GM23338 (cell line): ENCODE measurements at regions not wholly inside any gene's neighbourhood (a gene's known extent, or its start where the extent isn't known, plus 50 kb on each side); places are given as distances from the start of the nearest gene placed in this dataset.
A peak's percentile ranks its signal among the peaks of the same experiment; 100 is the strongest.

ENCODE experiments used
- ATAC-seq: fragments of 200-7000 bp; cut with Tn5 transposase; 3 replicates; pipeline ENCODE4 v1.9.1; 2020
- DNase-seq: peaks from one replicate; pipeline ENCODE4 v3.0.0-alpha.2; 2015; ENCODE audit warnings: low spot score
- H2AFZ ChIP-seq: fragments of 200-600 bp; sonication (generic); 2 replicates; pipeline ENCODE4 v1.8.0; 2016; ENCODE audit warnings: antibody characterized with exemption, mild to moderate bottlenecking, moderate library complexity
- H3F3A ChIP-seq: fragments of 200-600 bp; sonication (generic); replicated peaks from 2 replicates; pipeline ENCODE4 v1.8.0; 2017; ENCODE audit warnings: antibody characterized with exemption, mixed run types, low read depth
- H3K27ac ChIP-seq: fragments of 200-600 bp; sonication (generic); 2 replicates; pipeline ENCODE4 v1.6.1; 2016; ENCODE audit warnings: low read depth
- H3K27me3 ChIP-seq: fragments of 200-600 bp; sonication (generic); 2 replicates; pipeline ENCODE4 v1.8.0; 2016; ENCODE audit warnings: mild to moderate bottlenecking, mixed run types, moderate library complexity; ENCODE audit not compliant: insufficient read depth
- H3K36me3 ChIP-seq: fragments of 200-600 bp; sonication (generic); 2 replicates; pipeline ENCODE4 v1.8.0; 2016; ENCODE audit warnings: mild to moderate bottlenecking; ENCODE audit not compliant: insufficient read depth
- H3K4me1 ChIP-seq: fragments of 200-600 bp; sonication (generic); 2 replicates; pipeline ENCODE4 v1.8.0; 2016; ENCODE audit warnings: mild to moderate bottlenecking, moderate library complexity; ENCODE audit not compliant: insufficient read depth
- H3K4me2 ChIP-seq: fragments of 200-600 bp; sonication (generic); 2 replicates; pipeline ENCODE4 v1.7.1; 2017; ENCODE audit warnings: mixed run types
- H3K4me3 ChIP-seq: fragments of 200-600 bp; sonication (generic); 2 replicates; pipeline ENCODE4 v1.6.1; 2016; ENCODE audit warnings: mixed run types
- H3K79me2 ChIP-seq: fragments of 200-600 bp; sonication (generic); replicated peaks from 2 replicates; pipeline ENCODE4 v1.8.0; 2017; ENCODE audit warnings: mild to moderate bottlenecking; ENCODE audit not compliant: insufficient read depth
- H3K9me2 ChIP-seq: fragments of 200-600 bp; sonication (generic); 2 replicates; pipeline ENCODE4 v1.8.0; 2017; ENCODE audit not compliant: insufficient read depth
- H4K20me1 ChIP-seq: fragments of 200-600 bp; sonication (generic); replicated peaks from 2 replicates; pipeline ENCODE4 v1.8.0; 2017; ENCODE audit warnings: mild to moderate bottlenecking; ENCODE audit not compliant: insufficient read depth
- H3K27ac Mint-ChIP-seq: 2 replicates; pipeline ENCODE4 v1.8.0; 2020; ENCODE audit warnings: inconsistent platforms, mild to moderate bottlenecking, moderate library complexity, mixed read lengths
- H3K27me3 Mint-ChIP-seq: 3 replicates; pipeline ENCODE4 v1.8.0; 2022; ENCODE audit warnings: low read depth, mild to moderate bottlenecking, moderate library complexity, mixed read lengths, inconsistent platforms; ENCODE audit not compliant: insufficient read depth, poor library complexity
- H3K36me3 Mint-ChIP-seq: 3 replicates; pipeline ENCODE4 v1.8.0; 2021; ENCODE audit warnings: low read depth, mild to moderate bottlenecking, inconsistent platforms, moderate library complexity, mixed read lengths
- H3K4me1 Mint-ChIP-seq: 3 replicates; pipeline ENCODE4 v1.8.0; 2020; ENCODE audit warnings: mild to moderate bottlenecking, inconsistent platforms, mixed read lengths
- H3K4me3 Mint-ChIP-seq: 3 replicates; pipeline ENCODE4 v1.8.0; 2021; ENCODE audit warnings: moderate library complexity, mild to moderate bottlenecking, inconsistent platforms, mixed read lengths
- H3K9me3 Mint-ChIP-seq: 3 replicates; pipeline ENCODE4 v1.8.0; 2020; ENCODE audit warnings: moderate library complexity, mild to moderate bottlenecking, inconsistent platforms, mixed read lengths
- CREB1 ChIP-seq: fragments of 250-450 bp; sonication (Bioruptor Pico); IDR thresholded peaks from 2 replicates; pipeline ENCODE4 v1.5.0; 2020; ENCODE audit warnings: low read depth, mild to moderate bottlenecking, moderate library complexity
- EZH2phosphoT487 ChIP-seq: fragments of 200-600 bp; sonication (generic); IDR thresholded peaks from one replicate; pipeline ENCODE4 v1.8.1; 2018; ENCODE audit warnings: antibody characterized with exemption; ENCODE audit not compliant: unreplicated experiment
- JUNB ChIP-seq: IDR thresholded peaks from one replicate; pipeline ENCODE4 v1.6.1; 2016; ENCODE audit warnings: antibody characterized with exemption; ENCODE audit not compliant: unreplicated experiment
- POLR2AphosphoS5 ChIP-seq: IDR thresholded peaks from 2 replicates; pipeline ENCODE4 v1.6.1; 2016; ENCODE audit warnings: antibody characterized with exemption, low read depth
- ZNF114 ChIP-seq: fragments of 250-450 bp; sonication (Bioruptor Pico); IDR thresholded peaks from 2 replicates; pipeline ENCODE4 v1.5.0; 2020; ENCODE audit warnings: mild to moderate bottlenecking, moderate library complexity
- ZNF331 ChIP-seq: fragments of 250-450 bp; sonication (Bioruptor Pico); IDR thresholded peaks from 2 replicates; pipeline ENCODE4 v1.5.0; 2020; ENCODE audit warnings: low read depth, mild to moderate bottlenecking, moderate library complexity
- ZNF462 ChIP-seq: fragments of 250-450 bp; sonication (Bioruptor Pico); IDR thresholded peaks from 2 replicates; pipeline ENCODE4 v1.5.0; 2020; ENCODE audit warnings: mild to moderate bottlenecking, moderate library complexity
- TF ChIP-seq, protein P1 (sequence below): IDR thresholded peaks from 2 replicates; pipeline ENCODE4 v1.6.1; 2016; ENCODE audit warnings: antibody characterized with exemption

DNA sequence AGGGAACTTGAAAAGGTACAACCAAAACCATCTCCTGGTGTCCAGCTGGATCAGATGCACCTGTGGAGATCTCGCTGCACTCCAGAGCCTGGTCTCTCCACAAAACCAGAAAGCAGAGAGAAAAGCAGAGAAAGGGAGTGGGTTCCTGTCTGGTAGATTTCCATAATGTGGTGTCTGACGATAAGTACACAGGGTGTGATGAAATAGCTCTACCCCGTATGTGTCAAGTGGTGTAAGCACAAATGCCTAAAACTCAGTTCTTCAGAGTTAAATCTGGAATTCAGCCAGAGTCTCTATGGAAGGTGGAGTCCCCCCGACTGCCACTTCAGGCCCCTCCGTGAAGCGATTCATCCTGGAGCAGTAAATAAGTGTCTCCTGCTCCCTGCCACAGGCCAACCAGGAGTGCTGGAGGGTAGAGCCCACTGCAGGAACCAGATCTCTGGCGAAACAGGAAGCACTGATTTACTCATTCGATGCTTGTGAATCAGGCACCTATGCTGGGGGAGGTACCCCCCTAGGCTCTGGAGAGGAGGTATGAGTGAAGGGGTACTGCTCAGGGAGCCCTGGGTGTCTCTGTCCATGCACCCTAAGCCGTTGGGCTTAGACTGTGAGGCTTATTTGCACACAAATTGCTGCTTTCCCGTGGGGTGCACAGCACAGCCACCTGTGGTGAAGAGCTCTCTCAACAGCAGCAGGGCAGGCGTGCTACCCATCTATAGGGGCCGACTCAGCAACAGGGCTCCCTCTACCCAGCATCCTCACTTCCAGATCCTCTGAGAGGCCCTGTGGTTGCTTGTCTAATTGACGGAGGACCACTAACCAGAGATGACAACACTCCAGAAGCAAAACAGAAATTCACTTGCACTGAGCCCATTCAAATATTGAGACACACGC is 97.1 kb upstream of the MYOCD start:
- no peaks in the 10 kb centered on the region for H3F3A ChIP-seq
- no peaks in the 10 kb centered on the region for H3K9me2 ChIP-seq
- no peak for TF ChIP-seq CREB1 (CRISPR knock-in tag)
- TF ChIP-seq ZNF331, result no peak
- no peak for TF ChIP-seq JUNB
- TF ChIP-seq, protein P1, sequence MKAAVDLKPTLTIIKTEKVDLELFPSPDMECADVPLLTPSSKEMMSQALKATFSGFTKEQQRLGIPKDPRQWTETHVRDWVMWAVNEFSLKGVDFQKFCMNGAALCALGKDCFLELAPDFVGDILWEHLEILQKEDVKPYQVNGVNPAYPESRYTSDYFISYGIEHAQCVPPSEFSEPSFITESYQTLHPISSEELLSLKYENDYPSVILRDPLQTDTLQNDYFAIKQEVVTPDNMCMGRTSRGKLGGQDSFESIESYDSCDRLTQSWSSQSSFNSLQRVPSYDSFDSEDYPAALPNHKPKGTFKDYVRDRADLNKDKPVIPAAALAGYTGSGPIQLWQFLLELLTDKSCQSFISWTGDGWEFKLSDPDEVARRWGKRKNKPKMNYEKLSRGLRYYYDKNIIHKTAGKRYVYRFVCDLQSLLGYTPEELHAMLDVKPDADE, result no peak
- no peak for TF ChIP-seq ZNF114
- TF ChIP-seq EZH2phosphoT487, result no peak
- TF ChIP-seq POLR2AphosphoS5, result no peak
- no peak for TF ChIP-seq ZNF462
- peaks cover 7% of the 10 kb centered on the region; the same call in 1 of the 2 replicates for H3K4me1 ChIP-seq
- H3K4me2 ChIP-seq, result no peak overlapping the region
- no peaks in the 10 kb centered on the region for H3K27me3 Mint-ChIP-seq
- H3K27ac ChIP-seq, result no peak overlapping the region
- H3K4me1 Mint-ChIP-seq, result peaks cover 14% of the 10 kb centered on the region
- H3K4me3 ChIP-seq, result no peak overlapping the region
- H3K27ac Mint-ChIP-seq, result no peak overlapping the region
- H3K27me3 ChIP-seq, result no peaks in the 10 kb centered on the region
- ATAC-seq, result peak; percentile 54
- no peaks in the 10 kb centered on the region for H3K79me2 ChIP-seq
- no peaks in the 10 kb centered on the region for H3K36me3 ChIP-seq
- peak overlapping the region; percentile 72 for H2AFZ ChIP-seq
- H3K9me3 Mint-ChIP-seq, result no peaks in the 10 kb centered on the region; the same call in 2 of the 3 replicates
- no peak overlapping the region for H3K4me3 Mint-ChIP-seq
- DNase-seq, result no peak
- H3K36me3 Mint-ChIP-seq, result no peaks in the 10 kb centered on the region
- no peaks in the 10 kb centered on the region for H4K20me1 ChIP-seq
